H1 (cell line): ENCODE measurements at regions not wholly inside any gene's neighbourhood (a gene's known extent, or its start where the extent isn't known, plus 50 kb on each side); places are given as distances from the start of the nearest gene placed in this dataset.

ENCODE experiments used
- CBX8 ChIP-seq: fragments of 300-800, 300-1000 bp; sonication (generic); IDR thresholded peaks from 2 replicates; pipeline ENCODE4 v1.7.1; 2016; ENCODE audit warnings: low read depth, low read length, borderline replicate concordance
- CEBPB ChIP-seq: IDR thresholded peaks from 2 replicates; pipeline ENCODE4 v1.6.1; 2012; ENCODE audit warnings: low read depth, low read length
- CREB1 ChIP-seq: IDR thresholded peaks from 2 replicates; pipeline ENCODE4 v1.6.1; 2012; ENCODE audit warnings: inconsistent platforms
- KDM1A ChIP-seq: fragments of 200-600, 300-600 bp; sonication (generic); IDR thresholded peaks from 2 replicates; pipeline ENCODE4 v1.7.1; 2016; ENCODE audit warnings: mild to moderate bottlenecking, low read length, borderline replicate concordance
- MAFK ChIP-seq: IDR thresholded peaks from 2 replicates; pipeline ENCODE4 v1.6.1; 2012; ENCODE audit warnings: low read depth, mild to moderate bottlenecking, improper control_type of control experiment, low read length
- POU5F1 ChIP-seq: IDR thresholded peaks from 2 replicates; pipeline ENCODE4 v1.6.1; 2011; ENCODE audit warnings: low read depth, mild to moderate bottlenecking, low read length, moderate library complexity
- ZNF274 ChIP-seq: IDR thresholded peaks from 2 replicates; pipeline ENCODE4 v1.7.0; 2012; ENCODE audit warnings: low read length, borderline replicate concordance; ENCODE audit errors: extremely low read depth

DNA sequence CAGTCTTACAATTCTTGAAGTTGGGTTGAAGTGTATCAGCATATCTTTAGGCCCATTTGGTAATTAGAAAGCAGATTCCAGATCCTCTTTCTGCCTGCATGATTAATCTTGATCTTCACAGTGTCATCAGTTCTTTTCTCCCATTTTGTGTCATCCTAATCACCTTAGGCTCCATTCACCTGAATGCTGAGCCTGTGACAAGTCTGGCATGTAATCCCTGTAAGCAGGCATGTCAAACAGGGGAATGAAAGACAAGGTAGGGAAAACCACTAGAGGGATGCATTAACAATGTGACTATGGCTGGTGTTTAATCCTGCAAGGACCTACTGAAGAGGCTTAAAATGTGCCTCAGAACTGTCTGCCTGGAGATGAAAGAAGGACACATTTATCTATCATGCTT, 848.8 kb downstream of the TFAP2A start (continued):
- TF ChIP-seq CEBPB = no peak
- no peak for TF ChIP-seq MAFK
- no peak for TF ChIP-seq KDM1A
- no peak for TF ChIP-seq ZNF274
- no peak for TF ChIP-seq CREB1
- TF ChIP-seq POU5F1 = no peak
- no peak for TF ChIP-seq CBX8
